DND-41 (cell line): ENCODE measurements at regions not wholly inside any gene's neighbourhood (a gene's known extent, or its start where the extent isn't known, plus 50 kb on each side); places are given as distances from the start of the nearest gene placed in this dataset.

ENCODE experiments used
- ATAC-seq: fragments of 200-7000 bp; cut with Tn5 transposase; 3 replicates; pipeline ENCODE4 v1.9.1; 2021; ENCODE audit warnings: low read depth; ENCODE audit not compliant: insufficient read depth
- DNase-seq: peaks from one replicate; pipeline ENCODE4 v3.0.0-alpha.2; 2020
- H2AFZ ChIP-seq: 2 replicates; pipeline ENCODE4 v1.6.0; 2012; ENCODE audit warnings: low read depth, low read length
- H3K27ac ChIP-seq: 2 replicates; pipeline ENCODE4 v1.5.1; 2012; ENCODE audit warnings: low read length, inconsistent platforms
- H3K27me3 ChIP-seq: fragments of 200-600 bp; sonication (generic); 2 replicates; pipeline ENCODE4 v1.6.0; 2012; ENCODE audit warnings: low read length, mild to moderate bottlenecking, inconsistent platforms; ENCODE audit not compliant: insufficient read depth, poor library complexity
- H3K36me3 ChIP-seq: 2 replicates; pipeline ENCODE4 v1.5.1; 2012; ENCODE audit warnings: low read length, inconsistent platforms; ENCODE audit not compliant: insufficient read depth
- H3K4me1 ChIP-seq: 2 replicates; pipeline ENCODE4 v1.5.1; 2012; ENCODE audit warnings: mild to moderate bottlenecking, low read length; ENCODE audit not compliant: insufficient read depth
- H3K4me2 ChIP-seq: 2 replicates; pipeline ENCODE4 v1.6.0; 2012; ENCODE audit warnings: mild to moderate bottlenecking, moderate library complexity, low read length, inconsistent platforms; ENCODE audit not compliant: insufficient read depth
- H3K4me3 ChIP-seq, 2 experiments: fragments of 200-600 bp in 1 of 2; shearing (Covaris generic) in 1 of 2; 2 replicates each; pipeline ENCODE4 v1.5.1; 2012 to 2016; ENCODE audit warnings: inconsistent platforms in 2 of 2, low read length in 2 of 2, mild to moderate bottlenecking in 2 of 2, low read depth in 1 of 2, moderate library complexity in 1 of 2
- H3K79me2 ChIP-seq: 2 replicates; pipeline ENCODE4 v1.6.0; 2012; ENCODE audit warnings: low read length, inconsistent platforms; ENCODE audit not compliant: insufficient read depth
- H3K9ac ChIP-seq: 2 replicates; pipeline ENCODE4 v1.6.0; 2012; ENCODE audit warnings: low read depth, mild to moderate bottlenecking, inconsistent platforms, low read length, moderate library complexity
- H3K9me3 ChIP-seq: 2 replicates; pipeline ENCODE4 v1.5.1; 2012; ENCODE audit warnings: low read length, moderate library complexity, mild to moderate bottlenecking, inconsistent platforms; ENCODE audit not compliant: insufficient read depth, severe bottlenecking
- H4K20me1 ChIP-seq: 2 replicates; pipeline ENCODE4 v1.6.0; 2012; ENCODE audit warnings: low read length; ENCODE audit not compliant: insufficient read depth
- CTCF ChIP-seq: IDR thresholded peaks from 2 replicates; pipeline ENCODE4 v1.5.1; 2012; ENCODE audit warnings: borderline replicate concordance, low read length, moderate library complexity, mild to moderate bottlenecking; ENCODE audit not compliant: poor library complexity, severe bottlenecking; ENCODE audit errors: extremely low read depth
- EZH2 ChIP-seq: IDR thresholded peaks from 3 replicates; pipeline ENCODE4 v1.6.1; 2012; ENCODE audit warnings: borderline replicate concordance, low read depth, mild to moderate bottlenecking, moderate library complexity, low read length, inconsistent platforms; ENCODE audit not compliant: severe bottlenecking

- no peak for ATAC-seq
- no peaks in the 10 kb centered on the region for H3K79me2 ChIP-seq
Measured at GRCh38 chr4:124396333-124396732, 316.2 kb downstream of the ANKRD50 start.

GRCh38 chr4:124401606-124402005 lies 310.9 kb downstream of the ANKRD50 start:
- no peaks in the 10 kb centered on the region for H3K36me3 ChIP-seq
- ATAC-seq: no peak
- no peak overlapping the region for H3K4me2 ChIP-seq
- no peak for TF ChIP-seq CTCF
- H3K4me3 ChIP-seq: no peak overlapping the region
- no peaks in the 10 kb centered on the region for H4K20me1 ChIP-seq
- no peak overlapping the region for H3K9ac ChIP-seq
- H3K27ac ChIP-seq: no peak overlapping the region
- no peaks in the 10 kb centered on the region for H3K79me2 ChIP-seq
- no peaks in the 10 kb centered on the region for H3K4me1 ChIP-seq
- no peaks in the 10 kb centered on the region for H3K9me3 ChIP-seq
- no peaks in the 10 kb centered on the region for H3K27me3 ChIP-seq
- no peak for DNase-seq
- H2AFZ ChIP-seq: no peak overlapping the region

More at GRCh38 chr4:124396333-124396732, 316.2 kb downstream of the ANKRD50 start:
- H3K27me3 ChIP-seq: no peaks in the 10 kb centered on the region
- H3K4me3 ChIP-seq: no peak overlapping the region
- no peaks in the 10 kb centered on the region for H3K4me1 ChIP-seq
- no peak for DNase-seq
- H3K4me2 ChIP-seq: no peak overlapping the region
- H4K20me1 ChIP-seq: no peaks in the 10 kb centered on the region
- H2AFZ ChIP-seq: no peak overlapping the region
- no peaks in the 10 kb centered on the region for H3K36me3 ChIP-seq
- no peaks in the 10 kb centered on the region for H3K9me3 ChIP-seq
- TF ChIP-seq EZH2 (no peak), CTCF (no peak)
- H3K9ac ChIP-seq: no peak overlapping the region
- no peak overlapping the region for H3K27ac ChIP-seq

GRCh38 chr4:124409044-124409443 lies 303.5 kb downstream of the ANKRD50 start:
- Histone ChIP-seq H3K9ac (no peak overlapping the region), H4K20me1 (no peaks in the 10 kb centered on the region), H3K27ac (no peak overlapping the region), H3K27me3 (no peaks in the 10 kb centered on the region), H3K9me3 (no peaks in the 10 kb centered on the region), H2AFZ (no peak overlapping the region), H3K4me2 (no peak overlapping the region), H3K4me3 (no peak overlapping the region), H3K4me1 (no peaks in the 10 kb centered on the region), H3K36me3 (no peaks in the 10 kb centered on the region), H3K79me2 (no peaks in the 10 kb centered on the region)
- DNase-seq: no peak
- TF ChIP-seq EZH2 (no peak), CTCF (no peak)
- no peak for ATAC-seq
